ENCODE measurements at regions not wholly inside any gene's neighbourhood (a gene's known extent, or its start where the extent isn't known, plus 50 kb on each side); places are given as distances from the start of the nearest gene placed in this dataset.

- DNase-seq (ENCODE audit: low spot score): no peak
Observed at GRCh38 chr14:84519836-84520235, 1010.1 kb upstream of the FLRT2 start.

- DNase-seq (ENCODE audit: low spot score): no peak
Observed at GRCh38 chr14:84520711-84521338, 1009.1 kb upstream of the FLRT2 start.

GRCh38 chr14:84523746-84524145 is 1006.2 kb upstream of the FLRT2 start:
- no peak for DNase-seq (ENCODE audit: low spot score)

- no peak for DNase-seq (ENCODE audit: low spot score)
Observed at GRCh38 chr14:84527706-84528105, 1002.2 kb upstream of the FLRT2 start.

GRCh38 chr14:84532016-84532415 is 997.9 kb upstream of the FLRT2 start:
- no peak for DNase-seq (ENCODE audit: low spot score)

GRCh38 chr14:84533181-84533725 is 996.7 kb upstream of the FLRT2 start:
- no peak for DNase-seq (ENCODE audit: low spot score)

- no peak for DNase-seq (ENCODE audit: low spot score)
Observed at GRCh38 chr14:84533791-84534190, 996.2 kb upstream of the FLRT2 start.

GRCh38 chr14:84535484-84535883 is 994.5 kb upstream of the FLRT2 start:
- DNase-seq (ENCODE audit: low spot score): no peak

- no peak for DNase-seq (ENCODE audit: low spot score)
Observed at GRCh38 chr14:84535976-84536375, 994.0 kb upstream of the FLRT2 start.

GRCh38 chr14:84541018-84541417 is 988.9 kb upstream of the FLRT2 start:
- no peak for DNase-seq (ENCODE audit: low spot score)

GRCh38 chr14:84543859-84544258 is 986.1 kb upstream of the FLRT2 start:
- no peak for DNase-seq (ENCODE audit: low spot score)

GRCh38 chr14:84544486-84545131 is 985.3 kb upstream of the FLRT2 start:
- no peak for DNase-seq (ENCODE audit: low spot score)

GRCh38 chr14:84546236-84546635 is 983.7 kb upstream of the FLRT2 start:
- no peak for DNase-seq (ENCODE audit: low spot score)

GRCh38 chr14:84554136-84554535 is 975.8 kb upstream of the FLRT2 start:
- DNase-seq (ENCODE audit: low spot score): no peak

GRCh38 chr14:84555493-84555892 is 974.5 kb upstream of the FLRT2 start:
- no peak for DNase-seq (ENCODE audit: low spot score)

- DNase-seq (ENCODE audit: low spot score): no peak
Observed at GRCh38 chr14:84566109-84566508, 963.8 kb upstream of the FLRT2 start.

GRCh38 chr14:84575681-84576080 is 954.3 kb upstream of the FLRT2 start:
- no peak for DNase-seq (ENCODE audit: low spot score)

GRCh38 chr14:84579292-84579691 is 950.7 kb upstream of the FLRT2 start:
- DNase-seq (ENCODE audit: low spot score): no peak

- no peak for DNase-seq (ENCODE audit: low spot score)
Observed at GRCh38 chr14:84581041-84581440, 948.9 kb upstream of the FLRT2 start.

- DNase-seq (ENCODE audit: low spot score): no peak
Observed at GRCh38 chr14:84584511-84584910, 945.4 kb upstream of the FLRT2 start.

GRCh38 chr14:84591827-84592445 is 938.0 kb upstream of the FLRT2 start:
- DNase-seq (ENCODE audit: low spot score): no peak

GRCh38 chr14:84592770-84593169 is 937.2 kb upstream of the FLRT2 start:
- DNase-seq (ENCODE audit: low spot score): no peak

- no peak for DNase-seq (ENCODE audit: low spot score)
Observed at GRCh38 chr14:84610086-84610485, 919.9 kb upstream of the FLRT2 start.
